ENCODE measurements at regions not wholly inside any gene's neighbourhood (a gene's known extent, or its start where the extent isn't known, plus 50 kb on each side); places are given as distances from the start of the nearest gene placed in this dataset.
"Not testable (repeated sequence)": the region's sequence is repeated elsewhere in the genome, so short reads cannot be mapped to it uniquely, and the experiment has no call there.

- H3K27me3 Mint-ChIP-seq = no peaks in the 10 kb centered on the region
- no peaks in the 10 kb centered on the region for H3K4me1 Mint-ChIP-seq (ENCODE audit: low read depth)
- H3K4me3 Mint-ChIP-seq = no peak overlapping the region
- H3K27ac Mint-ChIP-seq = no peak overlapping the region
- intact Hi-C loops (cut with micrococcal nuclease) = no loop called here
- H3K9me3 Mint-ChIP-seq = no peaks in the 10 kb centered on the region
- no peaks in the 10 kb centered on the region for H3K36me3 Mint-ChIP-seq (ENCODE audit: low read depth)
Measured at GRCh38 chr7:47083476-47084250, 498.2 kb downstream of the TNS3 start.

GRCh38 chr7:47080816-47081215 lies 501.1 kb downstream of the TNS3 start:
- no peaks in the 10 kb centered on the region for H3K9me3 Mint-ChIP-seq
- no peaks in the 10 kb centered on the region for H3K4me1 Mint-ChIP-seq (ENCODE audit: low read depth)
- no peaks in the 10 kb centered on the region for H3K36me3 Mint-ChIP-seq (ENCODE audit: low read depth)
- no peak overlapping the region for H3K27ac Mint-ChIP-seq
- H3K4me3 Mint-ChIP-seq = no peak overlapping the region
- H3K27me3 Mint-ChIP-seq = no peaks in the 10 kb centered on the region
- intact Hi-C loops (cut with micrococcal nuclease) = no loop called here

GRCh38 chr7:47078241-47078640 lies 503.7 kb downstream of the TNS3 start:
- H3K4me3 Mint-ChIP-seq = no peak overlapping the region
- no peaks in the 10 kb centered on the region for H3K4me1 Mint-ChIP-seq (ENCODE audit: low read depth)
- no peaks in the 10 kb centered on the region for H3K9me3 Mint-ChIP-seq
- H3K27me3 Mint-ChIP-seq = peaks cover 2% of the 10 kb centered on the region
- intact Hi-C loops (cut with micrococcal nuclease) = no loop called here
- H3K36me3 Mint-ChIP-seq (ENCODE audit: low read depth) = no peaks in the 10 kb centered on the region
- no peak overlapping the region for H3K27ac Mint-ChIP-seq

- H3K9me3 Mint-ChIP-seq = no peaks in the 10 kb centered on the region
- H3K27ac Mint-ChIP-seq = no peak overlapping the region
- peaks cover 2% of the 10 kb centered on the region for H3K27me3 Mint-ChIP-seq
- intact Hi-C loops (cut with micrococcal nuclease) = no loop called here
- H3K4me1 Mint-ChIP-seq (ENCODE audit: low read depth) = no peaks in the 10 kb centered on the region
- no peak overlapping the region for H3K4me3 Mint-ChIP-seq
- no peaks in the 10 kb centered on the region for H3K36me3 Mint-ChIP-seq (ENCODE audit: low read depth)
Measured at GRCh38 chr7:47074702-47075153, 507.2 kb downstream of the TNS3 start.

DNA sequence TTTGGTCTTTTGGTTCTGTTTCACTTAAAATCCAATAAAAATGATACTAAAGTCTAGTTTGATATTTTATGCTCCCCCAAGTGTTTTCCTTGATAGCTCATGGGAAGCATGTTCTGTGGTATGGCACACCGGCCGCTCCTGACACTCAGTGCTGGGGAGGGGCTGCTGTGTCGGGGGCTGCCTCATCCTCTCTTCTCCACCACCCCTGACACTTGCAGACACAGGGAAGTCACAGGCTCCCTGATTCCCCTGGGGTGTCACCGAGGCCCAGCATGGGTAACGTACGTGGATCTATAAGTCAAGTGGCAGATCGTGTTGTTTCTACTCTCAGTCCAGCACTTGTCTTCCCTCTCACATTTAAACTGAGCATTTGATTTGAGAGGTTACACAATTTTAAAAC lies 508.6 kb downstream of the TNS3 start:
- no peak overlapping the region for H3K27ac Mint-ChIP-seq
- peaks cover 2% of the 10 kb centered on the region for H3K27me3 Mint-ChIP-seq
- H3K36me3 Mint-ChIP-seq (ENCODE audit: low read depth) = no peaks in the 10 kb centered on the region
- no peak overlapping the region for H3K4me3 Mint-ChIP-seq
- no peaks in the 10 kb centered on the region for H3K9me3 Mint-ChIP-seq
- no peaks in the 10 kb centered on the region for H3K4me1 Mint-ChIP-seq (ENCODE audit: low read depth)
- intact Hi-C loops (cut with micrococcal nuclease) = no loop called here

DNA sequence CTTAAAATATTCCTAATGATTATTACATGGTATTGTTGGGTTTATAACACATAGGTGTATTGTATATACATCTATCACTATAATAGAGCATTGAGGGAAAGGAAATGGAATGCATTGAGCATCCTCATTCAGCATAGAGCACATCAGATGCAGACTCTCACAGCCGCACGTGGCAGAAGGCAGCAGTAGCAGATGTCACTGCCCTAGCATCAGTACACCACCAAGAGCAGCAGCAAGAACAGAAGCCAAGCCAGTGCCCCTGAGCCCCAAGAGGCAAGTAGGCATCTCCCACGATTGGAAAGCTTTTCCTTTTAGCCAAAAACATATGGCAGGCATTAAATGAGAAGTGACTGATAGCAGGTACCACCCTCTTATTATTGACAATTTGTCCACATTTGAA lies 510.0 kb downstream of the TNS3 start:
- Mint-ChIP-seq H3K27ac (no peak overlapping the region), H3K27me3 (peaks cover 2% of the 10 kb centered on the region), H3K36me3 (ENCODE audit: low read depth) (no peaks in the 10 kb centered on the region), H3K4me1 (ENCODE audit: low read depth) (no peaks in the 10 kb centered on the region), H3K4me3 (no peak overlapping the region), H3K9me3 (no peaks in the 10 kb centered on the region)
- intact Hi-C loops (cut with micrococcal nuclease) = no loop called here

GRCh38 chr7:47069385-47070076 lies 512.4 kb downstream of the TNS3 start:
- H3K27ac Mint-ChIP-seq = no peak overlapping the region
- no peak overlapping the region for H3K4me3 Mint-ChIP-seq
- H3K9me3 Mint-ChIP-seq = no peaks in the 10 kb centered on the region
- intact Hi-C loops (cut with micrococcal nuclease) = no loop called here
- H3K4me1 Mint-ChIP-seq (ENCODE audit: low read depth) = no peaks in the 10 kb centered on the region
- peaks cover 2% of the 10 kb centered on the region for H3K27me3 Mint-ChIP-seq
- H3K36me3 Mint-ChIP-seq (ENCODE audit: low read depth) = no peaks in the 10 kb centered on the region

DNA sequence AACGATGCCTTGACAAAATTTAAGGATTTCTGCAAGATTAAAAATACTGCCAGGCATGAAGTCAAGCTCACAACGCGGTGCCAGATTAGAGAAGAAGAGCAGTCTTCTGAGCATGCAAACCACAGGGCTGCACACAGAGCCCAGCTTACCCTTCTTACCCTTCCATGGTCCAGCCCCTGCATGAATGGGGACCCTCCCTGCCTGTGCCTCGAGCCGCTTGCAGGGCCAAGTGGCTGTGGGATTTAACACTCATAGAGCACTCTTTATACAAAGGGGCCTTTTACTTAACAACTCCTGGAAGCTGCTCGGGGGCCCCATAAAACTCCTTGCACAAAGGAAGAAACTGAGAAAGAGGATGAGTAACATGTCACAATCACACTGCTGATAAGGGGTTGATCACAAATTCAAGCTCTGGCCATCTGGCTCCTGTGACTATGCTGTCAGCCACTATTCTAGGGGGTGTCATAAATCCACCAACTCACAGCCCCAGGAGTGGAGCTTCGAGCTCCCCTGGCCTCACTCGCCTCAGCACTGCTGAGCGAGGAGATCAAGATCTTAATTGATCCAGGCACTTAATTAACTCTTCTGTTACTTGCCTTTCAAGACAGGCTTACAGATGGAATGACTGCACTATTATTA lies 514.8 kb downstream of the TNS3 start:
- Mint-ChIP-seq H3K4me1 (ENCODE audit: low read depth) (no peaks in the 10 kb centered on the region), H3K9me3 (no peaks in the 10 kb centered on the region), H3K27ac (no peak overlapping the region), H3K27me3 (peaks cover 2% of the 10 kb centered on the region), H3K36me3 (ENCODE audit: low read depth) (no peaks in the 10 kb centered on the region), H3K4me3 (no peak overlapping the region)
- intact Hi-C loops (cut with micrococcal nuclease) = no loop called here

DNA sequence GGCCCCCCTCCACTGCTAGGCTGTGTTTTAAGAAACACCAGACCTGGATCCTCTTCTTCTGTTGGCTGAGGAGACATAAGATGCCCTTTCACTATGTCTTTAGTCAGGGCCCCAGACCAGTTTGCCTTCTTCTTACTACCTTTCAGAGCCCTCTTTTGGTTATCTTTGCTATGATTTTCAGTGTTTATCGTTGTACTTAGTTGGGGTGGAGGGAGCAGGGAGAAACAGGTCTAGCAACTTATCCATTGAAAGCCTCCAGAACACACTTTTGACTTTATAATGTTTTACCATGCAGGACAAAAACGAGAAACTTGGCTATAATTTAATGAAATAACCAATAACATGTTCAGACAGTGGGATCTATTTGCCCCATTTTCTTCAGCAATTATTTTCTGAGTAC lies 525.2 kb downstream of the TNS3 start:
- Mint-ChIP-seq H3K4me1 (ENCODE audit: low read depth) (no peaks in the 10 kb centered on the region), H3K4me3 (no peak overlapping the region), H3K9me3 (peaks cover 8% of the 10 kb centered on the region), H3K36me3 (ENCODE audit: low read depth) (no peaks in the 10 kb centered on the region), H3K27ac (no peak overlapping the region), H3K27me3 (peaks cover 23% of the 10 kb centered on the region)
- intact Hi-C loops (cut with micrococcal nuclease) = no loop called here

DNA sequence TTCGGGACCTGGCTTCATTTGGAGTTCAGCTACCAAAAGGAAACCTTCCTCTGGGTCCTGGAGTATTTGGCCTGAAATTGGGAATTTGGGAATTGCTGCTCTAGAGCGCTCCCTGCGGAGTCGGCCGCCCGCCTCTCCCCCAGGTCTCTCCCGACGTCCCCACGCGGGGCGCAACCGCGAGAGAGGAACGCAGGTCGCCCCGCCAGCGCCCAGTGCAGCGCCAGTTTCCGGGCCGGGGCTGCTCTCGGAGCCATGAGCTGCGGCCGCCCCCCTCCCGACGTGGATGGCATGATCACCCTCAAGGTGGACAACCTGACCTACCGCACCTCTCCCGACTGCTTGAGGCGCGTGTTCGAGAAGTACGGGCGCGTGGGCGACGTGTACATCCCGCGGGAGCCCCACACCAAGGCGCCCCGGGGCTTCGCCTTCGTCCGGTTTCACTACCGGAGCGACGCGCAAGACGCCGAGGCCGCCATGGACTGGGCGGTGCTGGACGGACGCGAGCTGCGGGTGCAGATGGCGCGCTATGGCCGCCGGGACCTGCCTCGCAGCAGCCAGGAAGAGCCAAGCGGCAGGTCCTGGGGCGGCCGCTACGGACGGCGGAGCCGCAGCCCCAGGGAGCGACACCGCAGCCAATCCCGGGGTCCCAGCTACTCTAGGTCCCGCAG lies 529.2 kb downstream of the TNS3 start:
- H3K9me3 Mint-ChIP-seq; H3K4me1 Mint-ChIP-seq (ENCODE audit: low read depth); H3K27ac Mint-ChIP-seq; H3K36me3 Mint-ChIP-seq (ENCODE audit: low read depth); H3K4me3 Mint-ChIP-seq; intact Hi-C loops (cut with micrococcal nuclease): not testable (repeated sequence)
- H3K27me3 Mint-ChIP-seq = peaks cover 26% of the 10 kb centered on the region

DNA sequence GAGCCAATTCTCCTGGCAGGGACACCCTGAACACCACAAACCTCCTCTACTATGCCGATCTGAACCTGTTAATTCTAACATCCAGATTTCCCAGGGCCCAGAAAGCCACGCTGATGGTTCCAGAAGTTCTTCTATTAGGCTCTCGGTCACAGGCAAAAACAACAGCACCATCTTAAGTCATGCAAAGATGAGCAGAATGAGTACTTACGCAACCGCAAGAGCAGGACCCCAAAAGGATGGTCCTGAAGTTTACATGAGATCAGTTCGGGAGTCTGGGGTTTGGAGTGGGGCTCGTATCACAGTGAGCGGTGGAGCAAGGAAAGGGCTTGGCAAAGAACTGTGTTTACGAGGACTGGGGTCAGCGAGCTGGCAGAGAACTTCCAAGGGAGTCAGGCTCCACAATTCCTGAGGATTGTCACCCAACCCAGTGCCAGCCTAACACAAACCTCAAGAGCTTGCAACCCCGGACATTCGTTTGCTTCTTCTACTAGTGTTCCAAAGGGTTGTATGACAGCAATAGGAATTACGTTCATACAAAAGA lies 532.6 kb downstream of the TNS3 start:
- intact Hi-C loops (cut with micrococcal nuclease) = no loop called here
- Mint-ChIP-seq H3K9me3 (peaks cover 8% of the 10 kb centered on the region), H3K36me3 (ENCODE audit: low read depth) (no peaks in the 10 kb centered on the region), H3K27ac (no peak overlapping the region), H3K4me3 (no peak overlapping the region), H3K4me1 (ENCODE audit: low read depth) (no peaks in the 10 kb centered on the region), H3K27me3 (peaks cover 22% of the 10 kb centered on the region)

- Mint-ChIP-seq H3K27me3 (peaks cover 7% of the 10 kb centered on the region), H3K4me3 (no peak overlapping the region), H3K36me3 (ENCODE audit: low read depth) (no peaks in the 10 kb centered on the region), H3K27ac (no peak overlapping the region), H3K4me1 (ENCODE audit: low read depth) (no peaks in the 10 kb centered on the region), H3K9me3 (no peaks in the 10 kb centered on the region)
- intact Hi-C loops (cut with micrococcal nuclease) = no loop called here
Measured at GRCh38 chr7:47047384-47047783, 534.5 kb downstream of the TNS3 start.

- Mint-ChIP-seq H3K4me3 (no peak overlapping the region), H3K4me1 (ENCODE audit: low read depth) (no peaks in the 10 kb centered on the region), H3K27me3 (peaks cover 6% of the 10 kb centered on the region), H3K36me3 (ENCODE audit: low read depth) (no peaks in the 10 kb centered on the region), H3K27ac (no peak overlapping the region), H3K9me3 (no peaks in the 10 kb centered on the region)
- intact Hi-C loops (cut with micrococcal nuclease) = no loop called here
Measured at GRCh38 chr7:47046949-47047348, 535.0 kb downstream of the TNS3 start.
